ENCODE measurements at regions not wholly inside any gene's neighbourhood (a gene's known extent, or its start where the extent isn't known, plus 50 kb on each side); places are given as distances from the start of the nearest gene placed in this dataset.

- TF ChIP-seq GABPA (IDR thresholded peaks at IDR 0.05; ENCODE audit: low read depth) (no peak), SPI1 (IDR thresholded peaks at IDR 0.05; ENCODE audit: borderline replicate concordance, low read depth) (no peak), CTCF (IDR thresholded peaks at IDR 0.05; ENCODE audit: insufficient read depth, low read length) (no peak), POLR2AphosphoS5 (IDR thresholded peaks at IDR 0.05; ENCODE audit: low read depth) (no peak), REST (IDR thresholded peaks at IDR 0.05; ENCODE audit: insufficient replicate concordance, low read depth) (no peak)
- Histone ChIP-seq H3K27ac (replicated peaks) (no peak overlapping the region), H3K27me3 (ENCODE audit: insufficient read depth, poor library complexity, severe bottlenecking) (no peaks in the 10 kb centered on the region), H3K4me3 (replicated peaks; ENCODE audit: insufficient read depth, low read length) (no peak overlapping the region)
- DNase-seq (ENCODE audit: low read depth in 1 of 2, low spot score in 1 of 2) = no peak
These were observed 398.3 kb downstream of the RFC3 start for GRCh38 chr13:34216256-34216655.

- DNase-seq (ENCODE audit: low read depth in 1 of 2, low spot score in 1 of 2) = no peak
- Histone ChIP-seq H3K27me3 (ENCODE audit: insufficient read depth, poor library complexity, severe bottlenecking) (no peaks in the 10 kb centered on the region), H3K4me3 (replicated peaks; ENCODE audit: insufficient read depth, low read length) (no peak overlapping the region), H3K27ac (replicated peaks) (no peak overlapping the region)
- no peak for TF ChIP-seq REST (IDR thresholded peaks at IDR 0.05; ENCODE audit: insufficient replicate concordance, low read depth)
- TF ChIP-seq SPI1 (IDR thresholded peaks at IDR 0.05; ENCODE audit: borderline replicate concordance, low read depth) = no peak
These were observed 399.5 kb downstream of the RFC3 start for GRCh38 chr13:34217343-34218025.

GRCh38 chr13:34223984-34224383 lies 406.0 kb downstream of the RFC3 start:
- Histone ChIP-seq H3K27ac (replicated peaks) (no peak overlapping the region), H3K4me3 (replicated peaks; ENCODE audit: insufficient read depth, low read length) (no peak overlapping the region), H3K27me3 (ENCODE audit: insufficient read depth, poor library complexity, severe bottlenecking) (no peaks in the 10 kb centered on the region)
- TF ChIP-seq CTCF (IDR thresholded peaks at IDR 0.05; ENCODE audit: insufficient read depth, low read length) (no peak), SPI1 (IDR thresholded peaks at IDR 0.05; ENCODE audit: borderline replicate concordance, low read depth) (no peak), GABPA (IDR thresholded peaks at IDR 0.05; ENCODE audit: low read depth) (no peak), POLR2AphosphoS5 (IDR thresholded peaks at IDR 0.05; ENCODE audit: low read depth) (no peak), REST (IDR thresholded peaks at IDR 0.05; ENCODE audit: insufficient replicate concordance, low read depth) (no peak)
- no peak for DNase-seq (ENCODE audit: low read depth in 1 of 2, low spot score in 1 of 2)

All from HL-60 (cell line).